GM19328 (cell line): ENCODE measurements at regions not wholly inside any gene's neighbourhood (a gene's known extent, or its start where the extent isn't known, plus 50 kb on each side); places are given as distances from the start of the nearest gene placed in this dataset.
A peak's percentile ranks its signal among the peaks of the same experiment; 100 is the strongest.

Experiments used
- ATAC-seq: cut with Tn5 transposase; IDR thresholded peaks from one replicate; pipeline ENCODE4 v1.9.1; 2021; ENCODE audit warnings: mild to moderate bottlenecking, moderate library complexity; ENCODE audit not compliant: unreplicated experiment

DNA sequence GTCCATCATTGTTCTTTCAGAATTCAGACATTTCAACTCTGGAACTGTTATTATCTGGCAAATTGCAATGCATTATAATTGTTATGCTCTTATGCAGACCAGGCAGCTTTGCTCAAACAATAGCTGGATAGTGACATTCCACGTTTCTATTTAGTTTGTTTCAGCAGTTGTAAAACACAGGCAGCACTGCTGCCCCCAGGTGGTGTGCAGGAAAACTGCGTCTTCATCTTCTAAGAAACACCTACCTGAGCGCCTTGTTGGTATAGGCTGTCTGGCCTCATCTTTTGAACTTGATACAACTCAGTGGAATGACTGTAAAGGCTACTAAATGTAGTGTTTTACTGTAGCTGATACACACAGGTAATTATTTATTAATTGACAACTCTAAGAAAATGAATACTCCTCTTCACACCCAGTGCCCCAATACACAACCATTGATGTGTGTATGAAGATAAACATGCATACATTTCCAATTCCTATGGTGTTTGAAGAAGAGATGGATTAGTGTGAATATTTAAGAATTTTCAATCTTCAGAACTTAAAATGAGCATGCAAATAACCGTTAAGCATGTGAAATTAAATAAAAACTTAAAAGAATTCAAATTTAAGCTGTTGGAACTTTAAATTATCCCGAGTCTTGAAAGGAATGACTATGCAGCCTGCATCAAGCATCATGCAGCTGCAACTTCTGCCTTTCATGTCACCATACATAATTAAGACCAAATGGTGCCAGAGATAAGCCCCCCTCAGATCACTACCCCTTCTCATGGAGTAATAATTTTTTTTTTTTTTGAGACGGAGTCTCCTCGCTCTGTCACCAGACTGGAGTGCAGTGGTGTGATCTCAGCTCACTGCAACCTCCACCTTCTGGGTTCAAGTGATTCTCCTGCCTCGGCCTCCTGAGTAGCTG lies 85.6 kb downstream of the CD8B2 start:
- ATAC-seq, result no peak

- ATAC-seq, result no peak
Observed at GRCh38 chr2:106573773-106574172, 86.6 kb downstream of the CD8B2 start.

- ATAC-seq, result no peak
Observed at GRCh38 chr2:106575955-106576354, 88.8 kb downstream of the CD8B2 start.

GRCh38 chr2:106577255-106577651 lies 90.1 kb downstream of the CD8B2 start:
- no peak for ATAC-seq

- no peak for ATAC-seq
Observed at GRCh38 chr2:106579750-106580197, 92.6 kb downstream of the CD8B2 start.

GRCh38 chr2:106580241-106580640 lies 93.1 kb downstream of the CD8B2 start:
- ATAC-seq, result no peak

DNA sequence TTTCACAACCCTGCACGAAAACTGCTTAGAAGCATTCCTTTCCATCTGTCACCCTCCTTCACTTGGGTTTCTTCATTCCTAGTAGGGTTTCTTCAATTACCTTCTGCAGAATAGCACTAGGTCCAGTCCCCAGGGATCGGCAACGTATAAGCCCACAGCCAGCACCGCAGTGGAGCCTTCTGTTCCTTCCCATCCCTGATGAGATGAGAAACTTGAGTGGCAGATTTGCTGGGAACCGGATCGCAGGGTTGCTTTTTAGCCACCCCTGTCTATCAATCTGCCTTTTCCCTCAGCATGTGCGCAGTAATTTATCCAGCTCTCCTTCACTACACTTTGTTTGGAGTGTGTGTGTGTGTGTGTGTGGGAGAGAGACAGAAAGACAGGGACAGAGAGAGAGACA lies 94.2 kb downstream of the CD8B2 start:
- no peak for ATAC-seq

DNA sequence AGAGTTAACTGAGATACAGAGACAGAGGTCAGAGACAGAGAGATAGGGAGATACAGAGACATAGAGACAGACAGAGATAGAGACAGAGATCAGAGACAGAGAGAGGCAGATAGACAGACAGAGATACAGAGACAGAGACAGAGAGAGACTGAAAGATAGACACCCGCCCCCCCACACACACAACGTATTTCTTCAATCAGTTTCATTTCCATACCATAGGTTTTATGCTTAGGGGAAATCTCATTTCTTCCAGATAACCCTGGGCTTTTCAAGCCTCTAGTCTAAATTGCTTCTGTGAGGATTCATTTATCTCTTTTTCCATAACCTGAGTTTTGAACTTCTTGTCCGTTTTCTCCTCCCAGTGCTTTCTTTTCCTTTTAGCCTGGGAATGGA lies 94.6 kb downstream of the CD8B2 start:
- ATAC-seq, result no peak

GRCh38 chr2:106582148-106583143 lies 95.3 kb downstream of the CD8B2 start:
- ATAC-seq, result peak; percentile 59

- no peak for ATAC-seq
Observed at GRCh38 chr2:106584304-106584954, 97.3 kb downstream of the CD8B2 start.

DNA sequence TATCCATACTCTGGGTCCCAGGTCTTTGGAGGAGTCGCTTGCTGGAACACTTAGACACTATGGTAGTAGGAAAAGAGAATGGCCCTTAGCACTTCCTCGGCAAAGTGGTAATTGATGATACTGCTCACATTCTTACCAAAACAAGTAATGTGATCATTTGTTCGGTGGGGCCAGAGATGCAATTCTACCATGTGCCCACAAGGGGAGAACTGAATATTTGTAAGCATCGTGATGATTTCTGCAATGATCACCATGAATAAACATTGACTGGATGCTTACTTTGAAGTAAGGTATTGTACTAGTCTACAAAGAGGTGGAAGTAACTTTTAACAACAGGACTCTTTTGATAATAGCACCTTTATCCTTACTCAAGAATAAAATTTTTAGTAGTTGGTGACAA lies 109.7 kb downstream of the CD8B2 start:
- no peak for ATAC-seq

GRCh38 chr2:106599540-106599939 lies 112.4 kb downstream of the CD8B2 start:
- ATAC-seq, result no peak

GRCh38 chr2:106602042-106602441 lies 114.9 kb downstream of the CD8B2 start:
- no peak for ATAC-seq

GRCh38 chr2:106606652-106607051 lies 119.5 kb downstream of the CD8B2 start:
- ATAC-seq, result no peak

- ATAC-seq, result no peak
Observed at GRCh38 chr2:106607371-106607770, 120.2 kb downstream of the CD8B2 start.

GRCh38 chr2:106609780-106610179 lies 122.6 kb downstream of the CD8B2 start:
- no peak for ATAC-seq

DNA sequence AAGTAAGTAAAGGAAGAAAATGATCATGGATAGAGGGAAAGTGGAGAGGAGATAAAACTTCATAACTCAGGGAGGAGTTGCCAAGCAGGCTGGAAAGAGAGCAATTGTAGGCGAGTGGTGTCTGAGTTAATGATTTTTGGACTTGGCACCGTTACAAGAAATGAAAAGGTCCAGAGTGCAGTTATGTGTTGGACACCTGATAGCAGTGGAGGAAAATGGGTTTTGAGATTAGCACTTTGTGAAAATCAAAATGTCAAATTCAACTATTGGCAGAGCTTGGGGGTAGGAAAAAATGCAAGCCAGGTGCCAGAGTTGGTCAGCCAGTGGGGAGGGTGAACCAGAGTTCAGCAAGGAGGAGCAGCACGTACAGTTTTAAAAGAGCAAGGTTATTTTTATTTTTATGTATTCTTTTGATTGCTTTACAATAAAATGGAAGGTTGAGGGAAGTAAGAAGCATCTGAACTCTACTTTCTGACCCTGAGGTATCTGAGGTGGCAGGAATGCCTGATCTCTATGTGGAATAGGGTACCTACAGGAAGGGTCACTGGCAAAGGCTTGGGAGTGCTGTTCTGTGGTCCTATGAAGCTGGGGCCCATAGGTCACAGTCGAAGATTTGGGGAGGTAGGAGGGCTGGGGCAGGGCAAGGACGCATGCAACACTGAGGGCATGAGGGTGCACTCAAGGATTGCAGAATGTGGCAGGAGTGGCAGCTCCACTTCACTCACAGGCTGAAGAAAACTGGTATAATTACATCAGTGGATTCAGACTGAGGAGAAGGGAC lies 127.5 kb downstream of the CD8B2 start:
- ATAC-seq, result no peak

DNA sequence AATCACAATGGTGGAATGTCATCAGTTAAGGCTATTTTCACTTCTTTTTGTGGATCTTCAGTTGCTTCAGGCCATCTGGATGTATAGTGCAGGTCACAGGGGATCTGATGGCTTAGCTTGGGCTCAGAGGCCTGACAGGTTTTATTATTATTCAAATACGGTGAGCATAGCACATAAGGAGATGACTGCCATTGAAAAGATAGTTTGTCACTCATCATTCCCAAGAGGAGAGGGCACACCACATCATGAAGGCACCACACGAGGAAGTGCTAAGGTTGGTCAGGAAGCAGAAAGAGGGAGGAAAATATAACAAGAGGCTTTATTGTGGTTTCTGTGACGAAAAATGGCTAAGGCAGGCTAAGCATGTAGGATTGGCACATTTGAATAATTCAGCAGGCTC lies 131.4 kb downstream of the CD8B2 start:
- no peak for ATAC-seq

DNA sequence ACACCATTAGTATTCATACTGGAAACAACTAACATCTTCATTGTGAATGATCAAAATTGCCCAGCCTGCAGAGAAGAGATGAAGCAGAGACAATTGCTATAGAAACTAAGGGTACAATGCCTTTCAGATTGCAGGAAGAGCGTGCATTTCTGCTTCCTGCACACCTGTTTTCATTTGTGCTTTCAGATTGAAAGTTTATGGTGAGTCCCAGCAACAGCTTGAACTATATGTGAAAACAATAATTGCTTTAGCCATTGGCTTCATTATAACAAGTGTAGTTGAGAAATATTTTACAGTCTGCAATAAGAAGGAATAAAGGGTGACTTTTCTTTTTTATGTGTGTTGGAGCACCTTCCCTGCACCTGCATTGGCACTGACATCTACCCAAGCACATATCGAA lies 136.3 kb downstream of the CD8B2 start:
- no peak for ATAC-seq

GRCh38 chr2:106624787-106625380 lies 137.7 kb downstream of the CD8B2 start:
- ATAC-seq, result no peak
